ENCODE measurements at regions not wholly inside any gene's neighbourhood (a gene's known extent, or its start where the extent isn't known, plus 50 kb on each side); places are given as distances from the start of the nearest gene placed in this dataset.

DNA sequence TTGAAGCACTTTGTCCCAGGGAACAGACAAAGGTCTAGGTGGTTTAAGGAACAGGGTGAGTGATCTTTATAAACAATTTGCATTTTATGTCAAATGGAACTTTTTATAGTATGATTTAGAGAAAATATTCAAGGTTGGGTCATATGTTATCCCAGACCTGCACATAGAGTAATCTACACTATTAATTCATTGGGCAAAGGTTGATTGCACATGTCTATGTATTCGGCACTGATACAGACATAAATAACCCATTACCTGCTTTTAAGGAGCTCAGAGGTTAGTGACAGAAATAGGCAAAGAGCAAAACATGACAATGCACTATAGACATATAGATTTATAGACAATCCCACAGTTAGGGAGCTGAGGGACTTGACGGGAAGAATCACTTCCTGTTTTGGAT, 141.5 kb upstream of the UBASH3B start:
- no peaks in the 10 kb centered on the region for H3K4me1 ChIP-seq
- WGBS (ENCODE audit: missing lambda C conversion rate), result 25% methylated on average over 2 of the region's 2 CpGs
- H3K4me3 ChIP-seq, result no peak overlapping the region
- no peaks in the 10 kb centered on the region for H3K9me3 ChIP-seq
- H3K4me2 ChIP-seq, result no peak overlapping the region
- DNase-seq (ENCODE audit: low read depth in 1 of 2, low spot score in 1 of 2), result no peak
- no peak overlapping the region for H3K27ac ChIP-seq
- ChIA-PET POLR2A (no interaction called here), CTCF (interaction anchor here (1.2 kb wide), 1 partner anchor 9 kb away, joined by 7 read pairs; no protein-coding TSS in a partner anchor)
- no peak for FAIRE-seq
- ATAC-seq, result no peak
- no peak for TF ChIP-seq HEYL (CRISPR knock-in tag; IDR thresholded peaks at IDR 0.05)
- no peak for TF ChIP-seq HDAC2 (IDR thresholded peaks at IDR 0.05)
- TF ChIP-seq EHMT2 (IDR thresholded peaks at IDR 0.05; ENCODE audit: low read depth), result no peak
- TF ChIP-seq SMC3 (IDR thresholded peaks at IDR 0.05), result no peak
- no peak for TF ChIP-seq MYC (IDR thresholded peaks at IDR 0.05; ENCODE audit: borderline replicate concordance, low read length)
- TF ChIP-seq MAX (IDR thresholded peaks at IDR 0.05), result no peak

GRCh38 chr11:122513328-122513727, 142.2 kb upstream of the UBASH3B start:
- no peak for TF ChIP-seq HDAC2 (IDR thresholded peaks at IDR 0.05)
- no peak for TF ChIP-seq EHF (CRISPR knock-in tag; IDR thresholded peaks at IDR 0.05)
- TF ChIP-seq ZC3H11A (IDR thresholded peaks at IDR 0.05), result no peak
- TF ChIP-seq, protein P1, sequence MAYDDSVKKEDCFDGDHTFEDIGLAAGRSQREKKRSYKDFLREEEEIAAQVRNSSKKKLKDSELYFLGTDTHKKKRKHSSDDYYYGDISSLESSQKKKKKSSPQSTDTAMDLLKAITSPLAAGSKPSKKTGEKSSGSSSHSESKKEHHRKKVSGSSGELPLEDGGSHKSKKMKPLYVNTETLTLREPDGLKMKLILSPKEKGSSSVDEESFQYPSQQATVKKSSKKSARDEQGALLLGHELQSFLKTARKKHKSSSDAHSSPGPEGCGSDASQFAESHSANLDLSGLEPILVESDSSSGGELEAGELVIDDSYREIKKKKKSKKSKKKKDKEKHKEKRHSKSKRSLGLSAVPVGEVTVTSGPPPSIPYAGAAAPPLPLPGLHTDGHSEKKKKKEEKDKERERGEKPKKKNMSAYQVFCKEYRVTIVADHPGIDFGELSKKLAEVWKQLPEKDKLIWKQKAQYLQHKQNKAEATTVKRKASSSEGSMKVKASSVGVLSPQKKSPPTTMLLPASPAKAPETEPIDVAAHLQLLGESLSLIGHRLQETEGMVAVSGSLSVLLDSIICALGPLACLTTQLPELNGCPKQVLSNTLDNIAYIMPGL (CRISPR knock-in tag; IDR thresholded peaks at IDR 0.05; ENCODE audit: borderline replicate concordance), result no peak
- no peak for TF ChIP-seq MAZ (IDR thresholded peaks at IDR 0.05; ENCODE audit: borderline replicate concordance, low read depth, low read length)
- no peak for TF ChIP-seq KDM5A (IDR thresholded peaks at IDR 0.05)
- TF ChIP-seq POLR2AphosphoS2 (conservative IDR thresholded peaks at IDR 0.05; ENCODE audit: low read length), result no peak
- TF ChIP-seq, protein P2, sequence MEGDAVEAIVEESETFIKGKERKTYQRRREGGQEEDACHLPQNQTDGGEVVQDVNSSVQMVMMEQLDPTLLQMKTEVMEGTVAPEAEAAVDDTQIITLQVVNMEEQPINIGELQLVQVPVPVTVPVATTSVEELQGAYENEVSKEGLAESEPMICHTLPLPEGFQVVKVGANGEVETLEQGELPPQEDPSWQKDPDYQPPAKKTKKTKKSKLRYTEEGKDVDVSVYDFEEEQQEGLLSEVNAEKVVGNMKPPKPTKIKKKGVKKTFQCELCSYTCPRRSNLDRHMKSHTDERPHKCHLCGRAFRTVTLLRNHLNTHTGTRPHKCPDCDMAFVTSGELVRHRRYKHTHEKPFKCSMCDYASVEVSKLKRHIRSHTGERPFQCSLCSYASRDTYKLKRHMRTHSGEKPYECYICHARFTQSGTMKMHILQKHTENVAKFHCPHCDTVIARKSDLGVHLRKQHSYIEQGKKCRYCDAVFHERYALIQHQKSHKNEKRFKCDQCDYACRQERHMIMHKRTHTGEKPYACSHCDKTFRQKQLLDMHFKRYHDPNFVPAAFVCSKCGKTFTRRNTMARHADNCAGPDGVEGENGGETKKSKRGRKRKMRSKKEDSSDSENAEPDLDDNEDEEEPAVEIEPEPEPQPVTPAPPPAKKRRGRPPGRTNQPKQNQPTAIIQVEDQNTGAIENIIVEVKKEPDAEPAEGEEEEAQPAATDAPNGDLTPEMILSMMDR (IDR thresholded peaks at IDR 0.05), result no peak
- TF ChIP-seq ATOH8 (CRISPR knock-in tag; IDR thresholded peaks at IDR 0.05; ENCODE audit: low read depth), result no peak
- no peak for TF ChIP-seq BCL3 (IDR thresholded peaks at IDR 0.05)
- TF ChIP-seq TFCP2L1 (CRISPR knock-in tag; IDR thresholded peaks at IDR 0.05), result no peak
- no peak for TF ChIP-seq MYC (IDR thresholded peaks at IDR 0.05; ENCODE audit: borderline replicate concordance, low read length)
- TF ChIP-seq E2F6 (IDR thresholded peaks at IDR 0.05; ENCODE audit: borderline replicate concordance, low read depth), result no peak
- no peak for TF ChIP-seq HOXA7 (CRISPR knock-in tag; IDR thresholded peaks at IDR 0.05)
- no peak for TF ChIP-seq RAD21 (conservative IDR thresholded peaks at IDR 0.05 in 1 of 2, IDR thresholded peaks at IDR 0.05 in 1 of 2)
- no peak for TF ChIP-seq TP53 (CRISPR knock-in tag; IDR thresholded peaks at IDR 0.05)
- DNase-seq (ENCODE audit: low read depth in 1 of 2, low spot score in 1 of 2) (no peak), FAIRE-seq (no peak), ATAC-seq (no peak)
- Histone ChIP-seq H3K9me3 (no peaks in the 10 kb centered on the region), H3K4me3 (no peak overlapping the region), H3K4me2 (no peak overlapping the region), H3K27ac (no peak overlapping the region), H3K4me1 (no peaks in the 10 kb centered on the region)
- 43% methylated on average over 2 of the region's 2 CpGs for WGBS (ENCODE audit: missing lambda C conversion rate)
- POLR2A ChIA-PET, result no interaction called here
- CTCF ChIA-PET, result no interaction called here

Data from A549 (cell line).